Body of pancreas (tissue), 4 donors: ENCODE measurements at regions not wholly inside any gene's neighbourhood (a gene's known extent, or its start where the extent isn't known, plus 50 kb on each side); places are given as distances from the start of the nearest gene placed in this dataset.

ENCODE experiments used
- ATAC-seq: fragments of 150-250 bp; one replicate; pipeline ENCODE4 v1.9.1; 2016
- DNase-seq, 4 donors: peaks; one replicate each; pipeline ENCODE4 v3.0.0-alpha.2; 2019
- H3K27ac ChIP-seq, 4 donors: fragments of 200-600 bp; sonication (generic); 1 replicate in 3 of 4; 2 replicates in 1 of 4; pipeline versions ENCODE4 v1.5.1 to v1.6.1; 2016 to 2019; ENCODE audit warnings: mild to moderate bottlenecking in 1 of 4, mixed read lengths in 1 of 4, moderate library complexity in 1 of 4
- H3K27me3 ChIP-seq, 2 donors: fragments of 200-600 bp; sonication (generic); one replicate each; pipeline ENCODE4 v1.6.0; 2016; ENCODE audit warnings: mild to moderate bottlenecking in 1 of 2
- H3K36me3 ChIP-seq, 2 donors: fragments of 200-600 bp; sonication (generic); replicated peaks in 1 of 2; 2 replicates each; pipeline ENCODE4 v1.5.1; 2016; ENCODE audit warnings: low read depth in 2 of 2; ENCODE audit not compliant: insufficient read depth in 1 of 2
- H3K4me1 ChIP-seq: fragments of 200-600 bp; sonication (generic); one replicate; pipeline ENCODE4 v1.6.0; 2016
- H3K4me3 ChIP-seq, 2 donors: fragments of 200-600 bp; sonication (generic); 1 replicate in 1 of 2; 2 replicates in 1 of 2; pipeline ENCODE4 v1.5.1; 2016 to 2019
- H3K9me3 ChIP-seq, 3 donors: fragments of 200-600 bp; sonication (generic); 1 replicate in 2 of 3; 2 replicates in 1 of 3; pipeline ENCODE4 v1.5.1; 2016
- POLR2A ChIP-seq, 3 donors: fragments of 450-650 bp; IDR thresholded peaks; one replicate each; pipeline ENCODE4 v1.6.1; 2016; ENCODE audit warnings: antibody characterized with exemption in 3 of 3, mild to moderate bottlenecking in 2 of 3
- WGBS, 2 donors: methylation state at CpG; one replicate each; pipeline ENCODE4 v1.1.5; 2017; 5-methylcytosine and 5-hydroxymethylcytosine counted together
- intact Hi-C: fragments of 100-400 bp; cut with DNase I; formaldehyde crosslinking; loops from one replicate; pipeline ENCODE4 v1.15.1; 2023
- TF ChIP-seq, protein P1 (sequence below), 7 experiments: fragments of 450-650 bp in 4 of 7; fragments of 200-600 bp in 3 of 7; sonication (generic) in 3 of 7; IDR thresholded peaks; one replicate each; pipeline ENCODE4 v1.5.1; 2016 to 2019; ENCODE audit warnings: antibody characterized with exemption in 7 of 7

DNA sequence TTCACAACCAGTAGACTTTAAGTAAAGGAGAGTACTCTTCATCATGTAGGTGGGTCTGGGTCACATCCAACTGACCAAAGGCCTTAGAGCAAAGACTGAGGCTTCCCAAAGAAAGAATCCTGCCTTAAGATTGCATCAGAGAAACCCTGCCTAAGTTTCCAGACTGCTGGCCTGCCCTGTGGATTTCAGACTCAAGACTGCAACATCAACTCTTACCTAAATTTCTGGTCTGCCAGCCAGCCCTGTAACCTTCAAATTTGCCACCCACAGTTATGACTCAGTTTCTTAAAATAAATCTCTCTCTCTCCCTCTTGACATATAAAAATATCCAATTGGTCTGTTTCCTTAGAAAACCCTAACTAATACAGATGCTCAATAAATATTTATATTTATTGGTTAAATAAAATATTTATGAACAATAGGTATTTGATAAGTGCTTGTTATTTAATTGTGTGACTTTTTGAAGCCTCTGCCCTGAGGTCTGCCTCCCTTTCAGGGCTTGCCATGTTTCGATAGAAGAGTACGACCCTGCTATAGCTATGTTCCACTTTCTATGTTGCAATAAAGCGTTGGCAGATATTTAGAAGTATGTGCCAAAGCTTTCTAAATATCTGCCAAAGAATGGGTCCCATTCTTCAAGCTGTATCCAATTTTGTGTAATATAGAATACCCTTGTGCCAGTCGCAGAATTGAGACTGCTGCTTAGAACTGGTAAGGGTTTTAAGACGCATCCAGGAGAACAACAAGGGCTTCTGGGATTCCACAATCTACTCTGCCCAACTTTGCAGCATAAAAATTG lies 65.7 kb downstream of the TMEM30B start:
- no peak for ATAC-seq
- WGBS, 2 donors: 93 to 94% methylated on average over 5 of the region's 5 CpGs

DNA sequence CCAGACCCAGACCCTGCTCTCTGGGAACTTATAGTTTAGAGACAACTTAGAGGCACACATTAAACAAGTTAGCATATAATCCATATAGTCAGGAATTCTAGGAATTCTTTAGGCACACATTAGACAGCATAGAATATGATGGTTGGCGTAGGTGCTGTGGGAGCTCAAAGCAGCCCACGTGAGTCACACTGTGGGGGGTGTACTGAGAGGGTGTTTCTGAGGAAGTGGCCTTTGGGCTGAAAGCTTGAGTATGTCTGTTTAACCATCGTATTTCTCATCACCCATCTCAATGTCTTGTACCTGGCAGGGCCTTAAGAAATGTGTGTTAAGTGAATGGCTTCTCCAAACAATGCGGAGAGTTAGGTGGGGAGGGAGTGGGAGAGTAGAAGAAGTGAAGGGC lies 67.2 kb downstream of the TMEM30B start:
- Histone ChIP-seq H3K4me1 (no peaks in the 10 kb centered on the region), H3K27ac (no peak overlapping the region), H3K27me3 (no peaks in the 10 kb centered on the region), H3K4me3 (no peak overlapping the region), H3K9me3 (no peaks in the 10 kb centered on the region), H3K36me3 (no peaks in the 10 kb centered on the region)
- intact Hi-C loops: no loop called here
- 85 to 92% methylated on average over 4 of the region's 4 CpGs for WGBS, 2 donors
- no peak for ATAC-seq
- no peak for TF ChIP-seq POLR2A (IDR thresholded peaks at IDR 0.05)
- TF ChIP-seq, protein P1, sequence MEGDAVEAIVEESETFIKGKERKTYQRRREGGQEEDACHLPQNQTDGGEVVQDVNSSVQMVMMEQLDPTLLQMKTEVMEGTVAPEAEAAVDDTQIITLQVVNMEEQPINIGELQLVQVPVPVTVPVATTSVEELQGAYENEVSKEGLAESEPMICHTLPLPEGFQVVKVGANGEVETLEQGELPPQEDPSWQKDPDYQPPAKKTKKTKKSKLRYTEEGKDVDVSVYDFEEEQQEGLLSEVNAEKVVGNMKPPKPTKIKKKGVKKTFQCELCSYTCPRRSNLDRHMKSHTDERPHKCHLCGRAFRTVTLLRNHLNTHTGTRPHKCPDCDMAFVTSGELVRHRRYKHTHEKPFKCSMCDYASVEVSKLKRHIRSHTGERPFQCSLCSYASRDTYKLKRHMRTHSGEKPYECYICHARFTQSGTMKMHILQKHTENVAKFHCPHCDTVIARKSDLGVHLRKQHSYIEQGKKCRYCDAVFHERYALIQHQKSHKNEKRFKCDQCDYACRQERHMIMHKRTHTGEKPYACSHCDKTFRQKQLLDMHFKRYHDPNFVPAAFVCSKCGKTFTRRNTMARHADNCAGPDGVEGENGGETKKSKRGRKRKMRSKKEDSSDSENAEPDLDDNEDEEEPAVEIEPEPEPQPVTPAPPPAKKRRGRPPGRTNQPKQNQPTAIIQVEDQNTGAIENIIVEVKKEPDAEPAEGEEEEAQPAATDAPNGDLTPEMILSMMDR (IDR thresholded peaks at IDR 0.05): no peak
- no peak for DNase-seq

More for the DNA sequence above, 65.7 kb downstream of the TMEM30B start:
- no peaks in the 10 kb centered on the region for H3K4me1 ChIP-seq
- DNase-seq: no peak
- no peaks in the 10 kb centered on the region for H3K27me3 ChIP-seq
- no peaks in the 10 kb centered on the region for H3K9me3 ChIP-seq
- H3K36me3 ChIP-seq: no peaks in the 10 kb centered on the region
- no peak overlapping the region for H3K27ac ChIP-seq
- TF ChIP-seq POLR2A (IDR thresholded peaks at IDR 0.05): no peak
- TF ChIP-seq, protein P1 (IDR thresholded peaks at IDR 0.05): no peak
- H3K4me3 ChIP-seq: no peak overlapping the region
- intact Hi-C loops: no loop called here

- TF ChIP-seq POLR2A (IDR thresholded peaks at IDR 0.05): no peak
- TF ChIP-seq, protein P1 (IDR thresholded peaks at IDR 0.05): no peak
- ATAC-seq (no peak), DNase-seq (no peak)
- no peaks in the 10 kb centered on the region for H3K4me1 ChIP-seq
- H3K27ac ChIP-seq: no peak overlapping the region
- H3K4me3 ChIP-seq: no peak overlapping the region
- no peaks in the 10 kb centered on the region for H3K27me3 ChIP-seq
- intact Hi-C loops: no loop called here
- no peaks in the 10 kb centered on the region for H3K36me3 ChIP-seq
- 80 to 84% methylated on average over 3 of the region's 3 CpGs for WGBS, 2 donors
- no peaks in the 10 kb centered on the region for H3K9me3 ChIP-seq
Measured at GRCh38 chr14:61213191-61213621, 67.9 kb downstream of the TMEM30B start.

- H3K27me3 ChIP-seq: no peaks in the 10 kb centered on the region
- no peak overlapping the region for H3K4me3 ChIP-seq
- no peaks in the 10 kb centered on the region for H3K36me3 ChIP-seq
- no peaks in the 10 kb centered on the region for H3K4me1 ChIP-seq
- intact Hi-C loops: no loop called here
- H3K9me3 ChIP-seq: no peaks in the 10 kb centered on the region
- 81 to 100% methylated on average over 1 of the region's 1 CpG for WGBS, 2 donors
- DNase-seq (no peak), ATAC-seq (no peak)
- no peak overlapping the region for H3K27ac ChIP-seq
- TF ChIP-seq, protein P1 (IDR thresholded peaks at IDR 0.05): no peak
- TF ChIP-seq POLR2A (IDR thresholded peaks at IDR 0.05): no peak
Measured at GRCh38 chr14:61212546-61212945, 68.6 kb downstream of the TMEM30B start.
